Mucosa of gallbladder (tissue), 1 donor: ENCODE measurements at regions not wholly inside any gene's neighbourhood (a gene's known extent, or its start where the extent isn't known, plus 50 kb on each side); places are given as distances from the start of the nearest gene placed in this dataset.

Experiments
- DNase-seq: peaks from one replicate; pipeline ENCODE4 v3.0.0-alpha.2; 2020; ENCODE audit warnings: low spot score
- donor health status: DM: no; HTN: no; CAD: no.

DNA sequence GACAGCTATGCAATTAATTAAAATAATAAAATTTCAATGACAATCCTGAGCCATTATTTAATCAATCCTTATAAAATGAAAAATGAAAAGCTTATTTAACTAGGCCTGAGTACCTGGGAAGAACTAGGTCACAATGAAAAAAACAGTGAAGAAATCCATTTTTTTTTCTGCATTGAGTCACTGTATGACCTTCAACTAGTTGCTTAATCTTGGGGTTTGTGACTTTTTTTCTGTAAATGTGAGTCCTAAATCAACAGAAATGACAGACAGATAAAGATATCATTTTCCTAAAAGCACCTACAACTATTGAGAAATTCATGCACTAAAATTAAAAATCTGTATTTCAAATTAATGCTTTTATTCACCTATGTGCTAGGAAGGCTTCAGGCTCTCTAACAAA lies 96.8 kb downstream of the TMEM26 start:
- DNase-seq: no peak

DNA sequence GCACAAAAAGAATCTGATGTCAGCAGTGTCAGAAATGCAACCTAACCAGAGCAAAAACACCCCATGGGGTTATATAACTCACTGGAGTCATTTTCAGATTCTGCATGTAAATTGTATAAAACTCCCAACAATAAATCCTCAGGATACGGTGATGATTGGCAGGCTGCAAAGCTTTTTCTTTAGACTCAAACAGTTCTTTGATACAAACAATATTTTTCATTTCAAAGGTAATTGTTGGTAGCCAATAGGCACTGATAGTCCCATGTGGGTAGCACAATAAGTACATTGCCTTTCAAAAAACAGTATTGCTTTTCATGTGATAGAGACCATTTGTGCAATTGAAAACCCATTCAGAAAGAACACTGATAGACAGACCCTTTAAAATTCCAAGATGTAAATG lies 98.0 kb downstream of the TMEM26 start:
- no peak for DNase-seq

DNA sequence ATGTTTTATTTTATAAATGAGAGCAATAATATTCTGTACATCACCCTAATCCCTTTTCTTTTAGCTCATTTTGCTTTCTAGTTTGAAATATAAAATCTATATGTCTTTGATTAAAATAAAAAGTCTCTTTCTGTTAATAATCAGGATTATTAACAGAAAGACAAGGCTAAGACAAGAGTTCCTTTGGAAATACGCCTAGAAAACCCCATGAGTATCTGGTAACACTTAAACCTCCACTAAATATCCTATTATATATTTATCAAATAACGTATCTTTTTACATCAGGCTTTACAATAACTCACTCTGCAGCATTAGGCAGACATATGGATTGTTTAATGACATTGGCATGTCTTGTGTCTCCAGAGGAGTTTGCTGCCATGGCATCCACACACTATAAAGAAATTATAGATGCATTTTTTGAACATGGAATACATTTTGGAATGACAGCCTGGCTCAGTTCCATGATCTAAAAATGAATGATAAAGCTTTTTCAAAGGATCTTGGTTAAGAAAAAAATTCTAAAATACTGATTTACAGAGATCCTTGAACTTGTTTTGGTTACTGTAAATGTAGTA lies 98.7 kb downstream of the TMEM26 start:
- DNase-seq: no peak

DNA sequence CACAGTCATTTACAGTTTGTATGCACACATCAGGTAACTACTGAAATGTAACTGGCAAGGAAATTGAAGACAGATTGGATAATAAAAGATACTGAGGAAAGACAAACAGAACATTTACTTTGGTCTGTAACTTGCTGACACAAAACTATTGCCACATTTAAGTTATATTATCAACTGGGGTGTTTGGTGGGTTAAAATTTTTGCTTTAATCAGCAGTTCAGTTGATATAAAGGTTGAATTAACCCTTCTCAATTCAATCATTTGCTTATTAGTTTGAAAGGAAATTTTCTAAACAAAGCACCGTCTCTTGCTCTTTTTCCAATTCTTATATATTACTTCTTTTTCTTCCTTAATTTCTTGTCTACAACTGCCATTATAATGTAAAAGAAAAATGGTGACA lies 102.4 kb downstream of the TMEM26 start:
- no peak for DNase-seq

DNA sequence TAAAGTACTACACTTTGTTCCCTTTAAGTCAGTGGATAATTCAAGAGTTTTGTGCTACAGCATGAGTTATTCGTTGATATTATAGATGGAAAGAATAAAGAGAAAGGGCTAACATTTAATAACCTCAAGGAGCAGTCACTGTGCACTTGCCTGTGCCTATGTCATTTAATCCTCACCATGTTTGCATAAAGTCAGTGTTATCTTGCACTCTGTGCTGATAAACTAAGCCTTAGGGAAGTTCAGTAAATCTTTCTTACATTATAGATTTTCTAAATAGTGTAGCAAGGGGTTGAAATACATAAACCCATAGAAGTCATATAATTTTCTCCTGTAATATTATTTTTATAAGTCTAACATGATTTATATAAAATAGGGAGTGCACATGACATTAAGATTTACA lies 103.1 kb downstream of the TMEM26 start:
- DNase-seq: no peak

DNA sequence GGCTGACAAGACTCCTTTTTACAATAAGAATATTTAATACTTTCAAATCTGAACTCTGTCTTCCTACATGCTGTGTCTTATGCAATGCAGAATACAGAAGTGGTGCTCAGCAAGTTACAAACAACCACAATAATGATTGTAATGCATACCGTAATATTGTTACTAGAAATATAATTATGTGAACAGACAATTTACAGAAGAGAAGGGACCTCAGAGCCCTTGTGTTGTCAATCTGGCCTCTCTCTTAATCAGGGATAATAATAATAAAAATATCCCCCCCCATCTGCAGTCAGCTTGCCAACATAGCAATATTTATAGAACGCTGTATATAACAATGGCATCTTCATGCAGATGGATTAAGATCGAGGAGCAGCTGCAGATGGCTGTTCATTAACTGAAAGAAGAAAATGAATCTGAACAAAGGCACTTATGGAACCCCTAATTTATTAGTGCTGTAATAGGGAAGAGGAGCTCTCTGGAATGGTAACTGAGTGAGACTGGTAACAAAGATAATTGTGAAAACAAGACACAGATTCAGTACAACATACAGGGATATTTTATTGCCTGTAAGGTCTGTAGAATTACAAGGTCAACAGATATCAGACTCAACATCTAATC lies 106.3 kb downstream of the TMEM26 start:
- DNase-seq: no peak

DNA sequence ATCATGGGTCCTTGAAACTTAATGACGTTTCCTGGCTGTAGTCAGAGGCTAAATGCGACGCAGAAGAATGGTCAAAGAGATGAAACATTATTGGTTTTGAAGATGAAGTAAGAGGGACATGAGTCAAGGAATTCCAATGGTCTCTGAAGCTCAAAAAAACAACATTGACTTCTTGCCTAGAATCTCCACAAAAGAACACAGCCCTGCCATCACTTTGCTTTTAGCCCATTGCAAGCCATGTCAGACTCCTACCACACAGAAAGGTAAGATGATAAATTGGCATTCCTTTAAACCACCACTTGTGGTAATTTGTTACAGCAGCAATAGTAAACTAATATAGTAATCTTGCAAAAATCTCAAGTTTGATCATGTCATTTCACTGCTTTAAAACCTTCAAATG lies 109.4 kb downstream of the TMEM26 start:
- DNase-seq: no peak

DNA sequence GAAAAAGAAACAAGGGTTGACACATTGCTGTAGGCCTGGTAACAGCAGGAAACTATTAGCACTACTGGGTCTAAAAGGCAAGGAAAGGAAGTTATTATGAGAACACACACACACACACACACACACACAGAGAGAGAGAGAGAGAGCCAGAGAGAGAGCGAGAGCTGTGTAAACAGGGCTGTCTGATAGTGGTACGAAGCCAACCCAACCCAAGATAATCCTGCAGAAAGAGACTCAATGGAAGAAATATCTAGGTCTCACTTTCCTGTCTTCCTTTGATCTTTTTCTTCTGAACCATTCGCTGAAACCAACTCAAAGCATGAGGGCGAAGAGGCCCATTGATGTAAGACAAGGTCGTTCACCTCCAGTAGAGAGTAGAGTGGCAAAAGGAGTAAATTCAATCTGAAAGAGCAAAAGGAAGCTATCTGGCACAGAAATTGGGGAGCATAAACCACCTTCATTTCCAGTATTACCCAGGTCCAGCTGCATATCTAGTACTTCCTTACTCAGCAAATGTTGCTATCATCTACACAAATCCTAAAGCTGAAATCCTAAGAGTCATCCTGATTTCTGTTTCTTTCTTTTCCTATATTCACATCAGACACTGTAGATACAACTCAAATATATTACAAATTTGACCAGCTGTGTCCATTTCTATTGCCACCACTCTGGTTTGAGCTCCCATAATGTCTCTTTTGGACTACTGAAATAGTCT lies 110.2 kb downstream of the TMEM26 start:
- peak; percentile 44 for DNase-seq

DNA sequence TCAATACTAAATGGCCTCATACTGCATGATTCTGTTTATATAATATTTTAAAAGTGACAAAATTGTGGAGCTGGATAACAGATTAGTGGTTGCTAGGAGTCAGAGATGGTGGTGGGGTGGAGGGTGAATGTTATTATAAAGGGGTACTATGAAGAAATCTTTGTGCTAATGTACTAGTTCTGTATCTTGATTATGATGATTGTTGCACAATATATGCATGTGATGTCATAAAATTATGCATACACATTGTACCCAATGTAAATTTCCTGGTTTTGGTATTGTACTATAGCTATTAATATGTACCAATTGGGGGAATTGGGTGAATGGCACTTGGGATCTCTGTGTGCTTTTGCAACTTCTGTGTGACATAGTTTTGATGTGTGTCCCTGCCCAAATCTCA lies 112.2 kb downstream of the TMEM26 start:
- no peak for DNase-seq

DNA sequence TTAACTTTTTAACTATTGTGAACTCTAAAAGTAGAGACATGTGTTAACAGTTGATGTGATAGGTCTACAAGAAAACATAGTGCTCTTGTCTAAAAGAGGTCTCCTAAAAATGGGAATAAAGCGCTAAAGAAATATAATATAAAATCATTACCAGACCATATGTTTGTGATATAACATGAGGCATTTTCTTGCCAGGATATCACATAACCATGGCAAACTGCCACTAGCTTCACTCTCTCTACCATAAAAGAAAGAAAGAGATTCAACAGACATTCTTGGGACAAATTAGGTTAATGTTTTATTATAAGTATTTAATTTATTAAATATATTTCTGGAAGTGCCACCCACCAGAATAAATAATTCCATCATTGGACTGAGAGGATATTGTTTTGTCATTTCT lies 115.0 kb downstream of the TMEM26 start:
- DNase-seq: no peak

DNA sequence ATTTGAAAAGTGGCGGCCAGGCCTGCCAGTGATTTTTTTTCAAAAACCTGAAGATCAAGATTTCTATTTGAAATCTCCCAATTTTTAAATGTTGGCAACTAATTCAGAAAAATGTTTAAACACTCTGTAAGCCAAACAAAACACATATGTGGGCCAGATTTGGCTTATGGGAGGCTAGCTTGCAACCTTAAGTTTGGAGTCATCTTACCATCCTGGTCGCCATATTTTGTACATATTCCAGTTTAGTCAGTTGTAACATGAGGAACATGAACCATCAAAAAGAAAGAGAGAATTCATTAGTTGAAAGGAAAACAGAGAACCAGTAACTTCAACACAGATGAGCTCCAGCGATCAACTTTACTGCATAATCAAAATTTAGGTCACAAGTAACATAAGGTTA lies 115.4 kb downstream of the TMEM26 start:
- DNase-seq: no peak

DNA sequence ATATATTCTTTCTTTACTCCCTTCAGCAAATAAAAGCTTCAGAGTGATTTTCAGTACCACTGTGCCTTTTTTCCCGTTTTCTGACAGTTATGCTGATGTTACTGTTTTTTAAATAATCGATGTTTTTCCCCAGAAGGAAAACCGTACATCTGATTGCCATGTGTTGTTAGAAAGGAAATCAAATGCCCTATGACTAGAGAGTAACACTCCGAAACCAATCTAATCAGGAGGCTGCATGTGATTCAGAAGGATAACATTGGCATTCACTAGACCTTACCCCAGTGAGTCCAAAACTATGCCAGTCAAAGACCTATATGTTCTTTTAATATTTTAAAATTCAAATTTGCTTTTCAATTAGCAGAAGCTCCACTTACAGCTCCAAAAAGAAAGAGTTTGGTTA lies 116.3 kb downstream of the TMEM26 start:
- DNase-seq: no peak

DNA sequence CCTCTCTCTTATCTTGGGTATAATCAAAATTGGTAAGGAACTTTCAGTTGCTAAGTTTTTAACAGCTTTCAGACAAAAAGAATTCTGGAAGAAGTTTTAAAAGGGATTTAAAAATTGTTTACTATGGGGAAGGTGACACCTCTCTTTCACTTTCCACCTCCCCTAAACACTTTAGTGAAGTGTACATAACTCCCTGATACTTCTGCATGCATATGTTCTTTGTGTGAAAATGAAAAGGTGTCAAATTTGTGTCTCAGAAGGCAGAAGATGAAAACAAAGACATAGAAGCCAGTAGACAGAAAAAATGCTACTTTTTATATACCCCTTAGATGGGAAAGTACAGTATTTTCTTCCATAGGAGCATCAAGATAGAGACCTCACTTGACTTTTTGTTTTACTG lies 117.8 kb downstream of the TMEM26 start:
- DNase-seq: no peak

DNA sequence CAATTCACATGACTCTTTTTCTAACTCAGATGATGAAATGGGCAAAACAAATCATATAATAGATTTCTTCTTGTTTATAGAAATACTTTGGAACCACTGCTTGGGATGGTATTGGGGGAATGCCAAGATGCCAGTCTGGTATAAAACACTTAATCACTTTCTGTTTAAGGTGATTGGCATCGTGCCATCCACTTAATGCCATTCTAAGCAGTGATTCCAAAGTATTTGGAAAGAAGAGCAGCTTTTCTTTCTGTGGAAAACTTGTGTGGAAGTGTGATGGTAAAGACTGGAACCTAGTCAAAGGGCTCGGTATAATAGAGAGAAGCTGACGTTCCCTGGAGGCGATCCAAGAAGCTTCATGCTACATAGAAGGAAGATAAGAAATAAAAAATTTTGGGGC lies 120.6 kb downstream of the TMEM26 start:
- no peak for DNase-seq

DNA sequence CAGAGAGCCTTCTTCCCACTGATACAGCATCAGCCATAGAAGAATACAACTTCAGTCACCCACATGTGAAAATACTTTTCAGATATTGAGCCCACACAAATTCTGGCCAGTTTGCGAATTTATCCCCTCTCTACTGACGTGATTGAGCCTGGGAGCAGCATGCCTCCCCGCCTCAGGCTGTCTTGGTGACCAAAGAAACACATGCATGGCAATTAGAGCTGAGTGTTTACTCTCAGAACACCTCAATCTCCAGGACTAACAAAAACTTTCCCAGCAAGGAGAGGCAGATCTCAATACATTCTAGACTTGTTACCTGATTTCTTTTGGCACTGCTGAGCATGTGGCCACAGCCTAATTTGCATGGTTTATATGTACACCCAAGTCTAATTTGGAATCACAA lies 122.5 kb downstream of the TMEM26 start:
- no peak for DNase-seq

DNA sequence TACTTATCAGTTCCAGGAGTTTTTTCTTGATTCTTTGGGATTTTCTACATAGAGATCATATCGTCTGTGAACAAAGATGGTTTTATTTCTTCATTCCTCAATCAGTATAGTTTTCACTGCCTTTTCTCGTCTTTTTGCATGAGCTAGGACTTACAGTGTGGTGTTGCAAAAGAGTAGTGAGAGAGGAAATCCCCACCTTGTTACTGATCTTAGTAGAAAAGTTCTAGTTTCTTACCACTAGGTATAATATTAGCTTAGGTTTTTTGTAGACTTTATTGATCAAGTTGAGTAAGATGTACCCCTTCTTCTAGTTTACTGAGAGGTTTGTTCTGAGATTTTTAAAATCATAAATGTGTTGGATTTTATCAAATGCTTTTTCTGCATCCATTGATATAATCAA lies 123.3 kb downstream of the TMEM26 start:
- no peak for DNase-seq

DNA sequence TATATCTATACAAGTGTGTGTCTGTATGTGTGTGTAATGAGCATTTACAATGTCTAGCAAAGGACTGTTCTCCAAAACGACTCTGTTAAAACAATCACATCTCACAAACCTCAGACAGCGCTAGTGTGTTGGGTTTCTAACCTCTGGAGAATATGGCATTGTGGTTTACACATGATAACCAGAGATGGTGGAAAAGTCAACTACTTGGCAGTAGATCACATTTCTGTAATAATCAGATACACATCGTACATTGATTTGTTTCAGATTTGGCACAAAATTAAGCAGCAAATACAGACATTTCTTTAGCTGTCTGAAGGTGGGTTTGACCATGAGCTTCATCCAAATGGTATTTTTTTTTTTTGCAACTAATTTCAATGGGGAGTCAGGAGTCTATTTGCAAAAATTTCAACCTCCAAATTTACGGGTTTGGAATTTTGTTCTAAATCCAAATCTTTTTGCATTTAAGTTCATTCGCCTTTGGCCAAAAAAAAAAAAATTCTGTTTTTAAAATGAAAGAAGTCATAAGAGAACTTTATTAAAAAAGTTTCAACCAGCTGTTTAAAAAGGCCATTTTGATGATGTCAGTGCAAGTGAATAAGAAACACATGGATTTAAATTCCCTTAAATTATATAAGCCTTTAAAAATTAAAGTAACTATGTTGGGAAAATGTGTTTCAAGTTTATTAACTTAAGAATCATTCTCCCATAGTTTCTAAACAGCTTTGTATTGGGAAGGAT lies 127.8 kb downstream of the TMEM26 start:
- DNase-seq: no peak

DNA sequence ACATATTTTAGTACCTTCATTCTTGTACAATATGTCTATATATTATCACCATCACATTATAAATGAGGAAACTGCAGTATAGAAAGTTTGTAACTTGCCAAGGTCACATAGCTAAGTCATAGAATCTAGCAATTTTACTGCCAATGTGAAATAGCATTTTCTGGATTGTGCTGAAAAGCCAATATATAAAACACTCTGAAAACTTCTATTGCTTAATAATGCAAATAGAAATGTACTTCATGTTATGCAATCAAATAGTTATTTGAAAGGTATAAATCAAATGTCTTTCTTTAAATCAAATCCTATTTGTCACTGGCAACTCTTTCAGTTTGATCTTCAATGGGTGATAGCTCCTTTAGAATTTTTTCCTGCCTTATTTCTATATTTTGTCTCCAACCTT lies 129.5 kb downstream of the TMEM26 start:
- DNase-seq: no peak

DNA sequence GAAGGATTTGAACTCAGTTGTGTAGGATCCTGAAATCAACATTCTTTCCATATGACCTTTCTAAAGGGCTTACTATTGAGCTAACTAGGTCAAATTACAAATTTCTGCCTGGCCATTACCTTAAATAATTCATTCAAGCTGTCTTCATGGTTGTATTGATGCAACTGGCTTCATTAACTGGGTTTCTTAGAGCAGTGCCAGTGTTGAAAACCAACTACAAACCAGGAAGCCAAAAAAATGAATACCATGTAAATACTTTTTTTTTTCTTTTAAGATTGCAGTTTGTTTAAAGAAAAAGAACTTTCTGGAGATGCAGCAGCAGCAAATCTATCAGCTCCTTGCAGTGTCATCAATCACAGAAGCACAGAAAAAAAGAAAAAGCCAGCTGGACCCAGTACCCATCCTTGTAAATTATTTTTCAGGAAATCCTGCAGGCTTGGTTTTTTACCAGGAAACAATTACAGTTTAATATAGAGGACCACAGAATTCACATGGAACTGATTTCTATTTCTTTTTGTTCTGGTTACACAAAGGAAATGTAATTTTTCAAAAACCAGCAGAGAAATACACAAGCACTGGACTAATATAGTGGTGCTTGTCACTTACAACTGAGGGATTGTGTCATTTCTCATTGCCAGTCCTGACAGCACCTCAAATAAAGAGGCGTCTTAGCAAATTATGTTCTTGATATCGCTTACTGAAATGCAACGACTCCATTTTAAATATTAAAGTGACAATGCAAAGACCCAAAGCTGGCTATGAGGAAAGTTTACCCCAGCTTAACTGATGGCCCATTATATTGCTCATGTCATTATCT lies 131.9 kb downstream of the TMEM26 start:
- no peak for DNase-seq

DNA sequence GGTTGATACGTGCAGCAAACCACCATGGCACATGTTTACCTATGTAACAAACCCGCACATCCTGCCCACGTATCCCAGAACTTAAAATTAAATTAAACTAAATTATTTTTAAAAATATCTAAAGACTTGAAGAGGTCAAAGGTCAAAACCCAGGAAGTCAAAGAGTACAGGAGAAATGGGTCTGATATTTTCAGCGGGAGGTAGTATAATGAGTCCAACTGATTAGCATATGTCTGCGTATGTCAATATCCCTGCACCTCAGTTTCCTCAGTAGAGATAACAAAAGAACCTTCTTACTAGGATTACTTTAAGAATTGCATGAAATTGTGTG lies 133.0 kb downstream of the TMEM26 start:
- no peak for DNase-seq

DNA sequence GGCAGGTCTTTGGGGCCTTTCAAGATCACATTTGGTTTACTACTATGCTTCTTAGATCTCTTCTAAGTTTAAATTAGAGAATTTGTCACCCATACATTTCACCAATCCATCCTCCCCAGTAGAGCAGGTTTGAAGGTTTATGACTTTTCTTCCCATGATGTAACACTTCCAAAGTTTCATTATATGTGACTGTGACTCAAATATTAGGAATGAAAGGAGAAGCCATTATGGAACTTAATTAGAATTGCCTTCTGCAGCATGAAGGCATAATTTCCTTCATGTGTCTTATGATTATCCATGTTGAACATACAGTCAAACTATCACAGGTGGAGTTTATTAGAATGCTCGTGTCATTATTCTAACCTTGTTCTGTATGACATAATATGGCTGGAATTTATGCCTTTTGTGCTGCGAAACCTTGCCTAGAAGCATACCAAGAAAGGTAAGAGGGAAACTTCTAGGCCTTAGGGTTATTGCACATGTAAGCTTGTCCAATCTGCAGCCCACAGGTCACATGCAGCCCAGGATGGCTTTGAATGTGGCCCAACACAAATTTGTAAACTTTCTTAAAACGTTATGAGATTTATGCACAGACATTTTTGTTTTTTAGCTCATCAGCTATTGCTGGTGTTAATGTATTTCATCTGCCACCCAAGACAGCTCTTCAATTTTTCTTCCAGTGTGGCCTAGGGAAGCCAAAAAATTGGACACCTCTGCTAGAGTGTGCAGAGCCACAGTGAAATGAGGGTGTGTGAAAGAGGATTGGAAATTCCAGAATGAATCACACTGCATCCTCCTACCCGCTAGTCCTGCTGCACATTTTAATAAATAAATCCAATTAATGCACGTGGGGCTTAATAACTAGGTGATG lies 133.6 kb downstream of the TMEM26 start:
- no peak for DNase-seq
